Right renal cortex interstitium (tissue), 3 donors: ENCODE measurements at regions not wholly inside any gene's neighbourhood (a gene's known extent, or its start where the extent isn't known, plus 50 kb on each side); places are given as distances from the start of the nearest gene placed in this dataset.
"Not testable (repeated sequence)": the region's sequence is repeated elsewhere in the genome, so short reads cannot be mapped to it uniquely, and the experiment has no call there.

Experiments
- DNase-seq, 3 donors: peaks; one replicate each; pipeline ENCODE4 v3.0.0-alpha.2; 2013; ENCODE audit warnings: low read depth in 3 of 3, low spot score in 2 of 3

DNA sequence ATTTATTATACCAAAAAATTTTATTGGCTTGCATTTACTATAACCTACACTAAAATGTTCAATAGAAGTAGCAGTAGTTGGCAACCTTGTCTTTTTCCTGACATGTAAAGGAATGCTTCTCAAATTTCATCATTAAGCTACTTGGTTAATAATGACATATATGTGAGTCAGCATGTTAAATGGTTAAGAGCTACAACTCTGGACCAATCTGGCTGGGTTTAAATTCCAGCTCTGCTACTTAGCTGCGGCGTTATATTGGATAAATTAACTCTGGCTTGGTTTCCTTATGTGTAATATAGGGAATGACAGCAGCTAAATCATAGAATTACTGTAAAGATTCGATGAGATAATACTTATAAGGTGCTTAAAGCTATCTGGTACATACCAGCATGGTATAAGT is 53.7 kb upstream of the OTOGL start:
- DNase-seq = no peak

DNA sequence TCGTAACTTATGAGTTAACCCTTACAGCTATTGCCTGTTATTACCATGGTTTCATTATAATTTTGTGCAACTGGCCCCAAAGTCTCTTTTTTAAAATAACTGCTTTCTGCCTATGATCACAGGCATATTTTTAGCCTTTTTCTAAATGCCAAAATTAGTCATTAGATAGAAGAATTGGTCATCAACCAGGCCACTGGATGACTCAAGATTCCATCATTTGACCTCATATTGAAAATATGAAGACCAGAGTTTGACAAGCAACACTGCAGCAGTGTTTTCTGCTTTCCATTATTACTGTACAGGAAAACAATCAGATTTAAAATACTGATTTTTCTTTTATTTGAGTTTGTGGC is 54.7 kb upstream of the OTOGL start:
- DNase-seq = no peak

DNA sequence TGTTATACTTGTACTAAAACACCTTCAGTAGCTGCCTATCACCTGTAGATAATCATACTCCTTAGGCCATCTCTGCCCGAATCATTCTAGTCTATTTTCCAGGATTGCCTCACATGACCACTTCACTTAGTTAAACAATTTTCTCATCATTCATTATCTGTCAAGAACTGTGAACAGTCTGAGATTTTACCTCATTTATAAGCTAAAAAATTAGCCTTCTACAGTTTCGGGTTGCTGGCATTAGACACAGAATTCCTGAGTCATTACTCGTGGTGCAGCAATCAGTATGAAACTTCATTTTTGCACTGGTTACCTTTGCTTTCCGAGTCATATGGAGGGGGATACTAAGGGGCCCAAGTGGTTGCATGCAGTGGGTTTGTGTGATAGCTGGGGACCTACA is 57.6 kb upstream of the OTOGL start:
- no peak for DNase-seq

DNA sequence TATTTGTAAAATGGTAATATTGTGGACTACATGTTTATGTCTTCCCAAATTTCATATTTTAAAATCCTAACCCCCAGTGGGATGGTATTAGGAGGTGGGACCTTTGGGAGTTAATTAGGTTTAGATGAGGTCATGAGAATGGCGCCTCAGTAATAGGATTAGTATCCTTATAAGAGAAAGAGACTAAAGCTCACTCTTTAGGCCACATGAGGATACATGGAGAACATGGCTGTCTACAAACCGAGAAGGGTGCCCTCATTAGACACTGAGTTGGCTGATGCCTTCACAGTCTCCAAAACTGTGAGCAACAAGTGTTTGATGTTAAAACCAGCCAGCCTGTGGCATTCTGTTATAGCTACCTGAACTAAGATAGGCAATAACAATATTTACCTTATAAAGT is 58.3 kb upstream of the OTOGL start:
- DNase-seq = no peak

DNA sequence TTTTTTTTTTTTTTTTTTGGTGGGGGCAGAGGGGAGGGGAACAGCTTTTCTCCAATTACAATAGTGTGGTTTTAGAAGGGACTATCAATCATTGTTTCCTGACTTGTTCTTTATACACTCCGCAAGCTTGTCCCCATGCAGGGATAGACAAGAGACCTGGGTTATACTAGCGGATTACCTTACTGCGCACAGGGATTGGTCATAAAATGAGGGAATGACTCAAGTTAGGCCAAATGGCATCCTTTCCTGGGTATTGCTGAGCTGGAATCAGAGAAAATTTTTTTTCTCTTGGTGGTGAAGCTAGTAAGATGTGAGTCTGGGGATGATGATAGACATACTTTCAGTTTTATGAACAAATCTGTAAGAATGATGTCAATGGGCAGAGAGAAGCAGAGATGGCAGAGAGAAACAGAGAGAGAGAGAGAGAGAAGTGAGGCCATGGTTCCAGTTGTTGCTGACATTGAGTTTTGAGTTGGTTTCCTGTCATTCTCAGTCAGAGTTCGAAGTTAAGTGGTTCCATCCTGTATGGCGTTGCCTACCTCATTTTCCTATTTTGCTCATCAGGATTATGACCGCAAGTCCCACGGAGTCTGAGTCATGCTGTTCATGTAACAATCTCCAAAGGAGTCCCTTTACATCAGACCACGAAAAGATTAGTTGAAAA is 59.1 kb upstream of the OTOGL start:
- DNase-seq = no peak

DNA sequence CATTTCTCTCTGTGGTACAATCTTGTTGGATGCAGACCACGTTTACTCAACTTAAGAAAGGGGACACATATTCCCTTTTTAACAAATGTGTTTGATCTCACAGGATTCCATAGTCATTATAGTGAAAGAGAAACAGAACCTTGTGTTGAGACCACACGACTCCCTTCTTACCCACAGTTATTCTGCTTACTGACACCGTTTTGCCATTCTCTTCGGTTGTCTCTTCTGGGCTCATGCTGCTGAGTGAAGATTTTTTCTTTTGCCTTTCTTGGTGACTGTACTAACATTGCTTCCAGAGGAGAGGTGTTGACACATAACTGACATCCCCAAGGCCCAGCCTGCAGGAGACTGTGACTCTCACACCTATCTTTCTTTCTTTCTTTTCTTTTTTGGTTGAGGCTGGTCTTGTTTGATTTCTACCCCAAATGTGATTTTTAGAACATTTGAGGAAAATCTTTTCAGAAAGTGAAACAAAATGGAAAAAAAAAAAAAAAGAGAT is 61.2 kb upstream of the OTOGL start:
- DNase-seq = no peak

DNA sequence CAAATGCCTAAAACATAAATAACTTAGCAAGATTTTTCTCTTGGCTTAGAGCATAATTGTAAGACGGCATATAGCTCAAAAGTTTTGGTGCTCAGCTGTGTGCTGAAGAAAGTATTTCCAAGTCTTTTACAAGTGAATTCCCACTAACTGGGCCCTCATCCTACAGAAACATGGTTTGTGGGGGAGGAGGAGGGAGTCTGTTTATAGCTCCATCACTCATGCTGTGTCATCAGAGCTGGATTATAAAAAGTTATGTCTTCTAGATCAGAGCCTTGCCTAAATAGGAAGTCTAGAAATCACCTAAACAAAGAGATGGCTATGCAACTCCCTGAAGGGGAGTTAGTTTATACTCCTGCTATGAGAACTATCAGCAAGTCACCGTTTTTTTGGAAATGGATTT is 65.9 kb upstream of the OTOGL start:
- peak in 1 of 3 donors; percentile 12 for DNase-seq

DNA sequence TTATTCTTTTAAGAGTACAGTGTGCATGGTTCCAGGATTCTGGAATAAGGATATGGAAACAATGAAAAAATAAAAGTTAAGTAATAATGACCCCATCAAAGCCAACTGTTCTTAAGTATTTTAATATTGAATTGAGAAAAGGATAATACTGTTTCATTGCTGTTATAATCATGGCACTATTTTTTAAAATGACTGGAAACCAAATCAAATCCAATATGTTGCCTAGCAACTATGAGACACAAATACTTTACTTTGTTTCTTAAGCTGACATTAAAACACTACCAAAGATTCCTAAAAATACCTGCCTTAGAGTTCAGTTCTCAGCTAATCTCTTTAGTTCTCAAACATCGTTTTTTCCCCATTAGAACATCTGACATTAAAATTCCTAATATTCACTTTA is 66.4 kb upstream of the OTOGL start:
- no peak for DNase-seq

DNA sequence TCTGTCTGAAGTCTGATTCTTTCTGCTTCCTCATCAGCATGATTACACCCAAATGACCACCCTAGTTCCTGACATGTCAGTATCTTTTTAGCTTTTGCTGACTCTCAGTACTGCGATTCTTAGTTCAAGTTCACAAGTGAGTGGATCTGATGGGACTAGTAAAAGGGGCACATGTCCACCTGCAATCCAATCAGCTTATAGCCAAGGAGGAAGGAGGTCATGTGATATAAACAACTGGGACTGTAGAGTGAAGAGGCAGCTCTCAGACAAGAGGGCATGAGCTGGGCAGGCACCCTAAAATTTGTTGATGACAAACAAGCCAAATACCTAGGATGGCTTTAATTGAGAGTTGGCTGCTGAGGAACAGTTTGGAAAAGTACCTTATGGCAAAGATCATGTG is 68.1 kb upstream of the OTOGL start:
- DNase-seq = no peak

DNA sequence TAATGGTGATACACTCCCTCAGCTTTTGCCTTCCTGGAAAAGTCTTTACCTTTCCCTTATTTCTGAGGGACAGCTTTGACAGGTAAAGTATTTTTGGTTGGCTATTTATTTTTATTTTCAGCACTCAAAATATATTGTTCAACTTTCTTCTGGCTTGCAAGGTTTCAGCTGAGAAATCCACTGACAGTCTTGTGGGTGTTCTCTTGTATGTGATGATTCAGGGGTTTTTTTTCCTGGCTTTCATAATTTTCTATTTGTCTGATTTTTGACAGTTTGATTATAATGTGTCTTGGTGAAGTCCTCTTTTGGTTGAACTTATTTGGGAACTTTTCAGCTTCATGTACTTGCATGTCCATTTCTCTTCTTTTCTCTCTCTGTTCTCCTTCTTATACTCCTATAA is 73.7 kb upstream of the OTOGL start:
- no peak for DNase-seq

DNA sequence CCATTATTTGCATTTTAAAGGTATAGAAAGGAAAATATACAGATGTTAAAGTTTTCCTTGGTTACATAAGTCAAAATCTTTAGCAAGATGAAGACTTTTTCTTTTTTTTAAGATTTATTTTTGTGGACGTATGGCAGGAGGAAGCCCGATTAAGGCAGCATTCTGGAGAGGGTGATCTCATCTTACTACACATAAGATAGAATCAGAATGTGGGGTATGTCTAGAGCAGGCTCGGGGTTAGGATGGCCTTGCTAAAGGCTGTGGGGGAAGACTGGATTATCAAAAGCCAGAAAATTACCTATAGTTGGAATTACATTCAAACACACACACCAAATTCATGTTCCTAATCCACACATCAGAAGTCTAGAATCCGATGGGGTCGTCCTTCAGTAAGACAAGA is 79.6 kb upstream of the OTOGL start:
- no peak for DNase-seq

DNA sequence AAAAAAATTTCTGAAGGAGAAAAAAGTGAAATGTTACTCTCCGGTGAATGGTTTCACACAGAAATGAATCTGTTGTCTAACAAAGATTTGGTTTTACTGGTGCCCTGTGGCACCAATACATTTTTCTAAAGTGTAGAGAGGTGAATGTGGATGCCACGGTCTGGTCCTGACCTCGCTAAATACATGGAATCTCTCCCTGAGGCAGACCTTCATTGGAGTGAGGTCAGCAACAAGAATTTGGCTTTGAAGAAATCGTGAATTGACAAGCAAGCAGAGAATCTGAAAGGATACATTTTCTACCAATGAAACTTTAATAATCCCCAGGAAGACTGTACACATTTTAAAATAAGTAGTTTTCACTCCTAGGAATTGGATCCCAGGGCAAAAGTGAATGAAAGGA is 81.2 kb upstream of the OTOGL start:
- DNase-seq = no peak

DNA sequence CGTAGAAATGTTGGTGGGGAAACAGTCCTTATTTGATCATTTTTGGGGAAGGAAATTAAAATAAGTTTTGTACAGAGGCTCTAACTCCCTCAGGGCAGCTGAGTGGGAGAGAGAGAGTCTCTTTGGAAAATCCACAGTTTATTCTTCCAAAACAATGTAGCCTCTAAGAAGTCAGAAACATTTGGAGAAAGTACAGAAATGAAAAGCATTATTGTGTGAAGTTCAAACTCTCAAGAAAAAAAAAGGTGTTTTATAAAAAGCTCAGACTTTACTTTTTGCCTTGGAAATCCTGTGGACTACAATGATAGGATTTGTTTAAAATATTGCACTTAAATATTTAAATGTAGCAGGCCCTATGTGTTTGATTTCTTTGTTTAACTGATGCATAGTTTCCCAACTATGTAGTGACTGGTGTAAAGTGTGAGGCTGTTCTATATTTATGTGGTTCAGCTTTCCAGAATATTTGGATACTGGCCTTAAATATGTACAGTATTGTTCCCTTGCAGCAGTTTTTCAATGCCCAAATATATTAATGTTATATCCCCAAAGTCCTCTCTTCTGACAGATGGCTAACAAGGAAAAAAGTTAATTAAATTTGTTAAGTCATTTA is 82.0 kb upstream of the OTOGL start:
- DNase-seq = no peak

DNA sequence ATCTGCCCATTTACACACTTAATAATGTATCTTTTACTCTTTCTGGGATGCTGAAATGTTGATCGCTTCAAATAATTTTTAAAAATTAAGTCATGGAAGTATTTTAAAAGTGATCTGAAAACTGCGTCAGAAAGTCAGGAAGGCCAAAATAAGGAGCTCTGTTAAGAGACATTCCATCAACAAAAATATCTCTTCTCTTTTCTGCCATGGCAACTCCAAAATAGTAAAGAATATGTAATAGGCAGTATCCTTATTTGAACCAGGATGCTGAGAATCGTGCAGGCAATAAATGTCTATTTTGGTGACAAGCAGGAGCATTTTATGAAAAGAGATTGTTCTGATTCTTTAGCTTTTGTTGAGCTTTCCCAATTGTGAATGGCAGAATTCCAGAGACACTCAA is 81.8 kb upstream of the PPP1R12A start:
- no peak for DNase-seq

DNA sequence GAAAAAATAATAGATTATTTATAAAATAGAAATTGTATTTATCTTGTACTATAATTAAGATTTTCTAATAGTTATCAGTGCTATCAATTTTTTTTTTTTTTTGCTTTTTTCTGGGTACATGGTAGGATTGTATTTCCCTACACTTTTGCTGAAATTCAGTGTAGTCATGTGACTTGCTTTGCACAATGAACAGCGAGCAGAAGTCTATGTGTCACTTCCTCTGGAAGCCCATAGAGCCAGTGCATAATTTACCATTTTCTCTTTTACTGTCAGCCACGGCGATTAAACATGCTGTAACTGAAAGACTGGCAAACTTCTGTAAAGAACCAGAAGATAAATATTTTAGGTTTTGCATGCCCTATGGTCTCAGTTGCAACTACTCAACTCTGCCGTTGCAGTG is 80.8 kb upstream of the PPP1R12A start:
- no peak for DNase-seq

DNA sequence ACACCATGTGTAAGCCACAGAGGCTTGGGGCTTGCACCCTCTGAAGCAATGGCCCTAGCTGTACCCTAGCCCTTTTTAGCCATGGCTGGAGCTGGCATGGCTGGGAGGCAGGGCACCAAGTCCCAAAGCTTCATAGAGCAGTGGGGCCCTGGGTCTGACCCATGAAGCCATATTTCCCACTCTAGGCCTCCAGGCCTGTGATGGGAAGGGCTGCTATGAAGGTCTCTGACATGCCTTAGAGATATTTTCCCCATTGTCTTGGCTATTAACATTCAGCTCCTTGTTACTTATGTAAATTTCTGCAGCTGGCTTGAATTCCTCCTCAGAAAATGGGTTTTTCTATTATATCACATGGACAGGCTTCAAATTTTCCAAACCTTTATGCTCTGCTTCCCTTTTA is 68.8 kb upstream of the PPP1R12A start:
- DNase-seq = not testable (repeated sequence)

DNA sequence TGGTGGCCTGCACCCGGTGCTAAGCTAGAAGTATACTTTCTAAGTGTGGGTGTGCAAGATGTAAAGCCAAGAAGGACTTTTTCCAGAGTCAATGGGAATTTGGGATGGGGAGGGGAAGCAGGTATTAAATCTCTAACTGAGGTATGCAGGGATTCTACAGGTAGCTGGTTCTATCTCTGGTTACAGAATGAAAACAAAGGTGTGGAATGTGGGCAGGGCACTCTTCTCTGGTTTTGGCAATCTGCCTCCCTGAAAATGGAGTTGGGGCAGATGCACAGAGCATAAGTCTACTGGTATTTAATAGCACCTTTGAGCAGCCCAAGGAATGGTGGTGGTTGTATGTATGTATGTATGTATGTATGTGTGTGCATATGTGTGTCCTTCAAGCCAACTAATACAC is 66.7 kb upstream of the PPP1R12A start:
- no peak for DNase-seq

DNA sequence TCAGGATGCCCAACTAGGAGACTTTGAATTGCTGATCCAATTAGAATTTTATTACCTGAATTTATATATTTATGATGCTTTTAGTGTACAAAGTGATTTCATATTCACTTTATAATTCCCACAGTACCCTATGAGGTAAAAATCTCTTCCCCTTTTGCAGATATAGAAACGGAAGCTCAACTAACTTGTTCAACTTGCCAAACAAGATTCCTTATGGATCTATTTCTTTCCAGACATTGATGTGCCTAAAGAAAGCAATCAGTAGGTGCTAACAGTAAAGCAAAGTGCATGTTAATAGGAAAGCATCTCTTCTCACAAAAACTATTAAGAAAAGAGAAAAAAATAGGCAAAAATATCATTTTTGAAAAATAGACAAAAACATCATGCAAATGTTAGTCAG is 65.9 kb upstream of the PPP1R12A start:
- DNase-seq = no peak

DNA sequence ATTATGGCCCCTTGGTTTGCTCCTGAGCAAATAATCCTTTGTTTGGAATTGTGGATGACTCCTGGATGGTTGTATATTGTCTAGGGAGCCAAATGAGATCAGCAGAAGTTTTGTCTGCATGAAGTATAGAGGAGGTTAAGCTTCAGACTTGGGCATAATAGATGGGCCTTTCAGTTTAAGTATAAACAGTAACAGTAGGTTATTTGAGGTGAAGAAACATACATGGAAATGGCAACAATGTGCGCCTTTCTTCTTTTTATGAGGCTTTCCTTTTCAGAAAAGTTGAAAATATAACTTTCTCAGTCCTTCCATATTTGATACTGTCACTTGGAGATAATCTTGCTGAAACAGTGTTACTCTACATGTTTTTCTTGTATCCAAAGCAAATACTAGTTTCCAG is 63.7 kb upstream of the PPP1R12A start:
- DNase-seq = no peak

DNA sequence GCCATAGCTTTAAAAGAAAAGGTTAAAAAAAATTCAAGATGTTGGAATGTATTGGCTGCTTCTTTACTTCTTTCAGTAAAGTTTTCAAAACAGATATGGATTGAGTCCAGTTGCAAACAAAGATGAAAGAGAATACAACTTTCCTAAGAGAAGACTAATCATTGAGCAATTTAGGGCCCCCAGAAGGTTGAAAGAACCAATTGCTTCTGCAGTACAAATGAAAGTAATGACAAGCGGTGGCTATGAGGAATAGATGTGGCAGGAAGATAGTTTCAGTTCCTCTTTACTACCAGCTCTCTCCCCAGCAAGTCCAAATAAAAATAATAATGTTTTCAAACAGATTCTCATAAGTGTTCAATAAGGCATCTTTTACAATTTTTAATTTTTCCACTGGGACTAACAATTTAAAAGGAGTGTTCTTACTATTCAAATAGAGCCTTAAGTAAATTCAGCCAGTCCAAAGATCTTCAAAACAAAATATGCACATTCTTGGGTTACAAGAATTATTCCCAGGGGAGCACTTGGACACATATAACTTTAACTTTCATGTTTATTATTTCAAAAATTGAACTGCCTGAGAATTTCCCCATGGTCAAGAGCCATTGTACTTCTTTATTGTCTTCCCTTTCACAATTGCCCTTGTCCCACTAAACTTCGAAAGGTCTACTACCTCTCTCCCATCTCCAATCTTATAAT is 62.3 kb upstream of the PPP1R12A start:
- no peak for DNase-seq

DNA sequence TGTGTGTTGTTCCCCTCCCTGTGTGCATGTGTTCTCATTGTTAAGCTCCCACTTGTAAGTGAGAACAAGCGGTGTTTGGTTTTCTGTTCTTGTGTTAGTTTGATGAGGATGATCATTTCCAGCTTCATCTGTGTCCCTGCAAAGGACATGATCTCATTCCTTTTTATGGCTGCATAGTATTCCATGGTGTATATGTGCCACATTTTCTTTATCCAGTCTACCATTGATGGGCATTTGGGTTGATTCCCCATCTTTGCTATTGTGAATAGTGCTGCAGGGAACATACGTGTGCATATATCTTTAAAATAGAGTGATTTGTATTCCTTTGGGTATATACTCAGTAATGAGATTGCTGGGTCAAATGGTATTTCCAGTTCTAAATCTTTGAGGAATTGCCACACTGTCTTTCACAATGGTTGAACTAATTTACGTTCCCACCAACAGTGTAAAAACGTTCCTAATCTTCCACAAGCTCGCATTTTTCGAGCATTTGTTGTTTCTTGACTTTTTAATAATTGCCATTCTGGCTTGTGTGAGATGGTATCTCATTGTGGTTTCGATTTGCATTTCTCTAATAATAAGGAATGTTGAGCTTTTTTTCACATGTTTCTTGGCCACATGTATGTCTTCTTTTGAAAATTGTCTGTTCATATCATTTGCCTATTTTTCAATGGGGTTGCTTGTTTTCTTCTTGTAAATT is 60.6 kb upstream of the PPP1R12A start:
- not testable (repeated sequence) for DNase-seq
